Fibroblast of villous mesenchyme (primary cell): ENCODE measurements at regions not wholly inside any gene's neighbourhood (a gene's known extent, or its start where the extent isn't known, plus 50 kb on each side); places are given as distances from the start of the nearest gene placed in this dataset.

Experiments used
- DNase-seq: peaks from one replicate; pipeline ENCODE4 v3.0.0-alpha.2; 2010; ENCODE audit warnings: low read depth
- H3K4me3 ChIP-seq: 2 replicates; pipeline ENCODE4 v1.5.1; 2011; ENCODE audit warnings: low read depth, mild to moderate bottlenecking, low read length
- TF ChIP-seq, protein P1 (sequence below): IDR thresholded peaks from 2 replicates; pipeline ENCODE4 v1.5.1; 2012; ENCODE audit warnings: low read depth, mild to moderate bottlenecking, low read length; ENCODE audit not compliant: insufficient read depth

DNA sequence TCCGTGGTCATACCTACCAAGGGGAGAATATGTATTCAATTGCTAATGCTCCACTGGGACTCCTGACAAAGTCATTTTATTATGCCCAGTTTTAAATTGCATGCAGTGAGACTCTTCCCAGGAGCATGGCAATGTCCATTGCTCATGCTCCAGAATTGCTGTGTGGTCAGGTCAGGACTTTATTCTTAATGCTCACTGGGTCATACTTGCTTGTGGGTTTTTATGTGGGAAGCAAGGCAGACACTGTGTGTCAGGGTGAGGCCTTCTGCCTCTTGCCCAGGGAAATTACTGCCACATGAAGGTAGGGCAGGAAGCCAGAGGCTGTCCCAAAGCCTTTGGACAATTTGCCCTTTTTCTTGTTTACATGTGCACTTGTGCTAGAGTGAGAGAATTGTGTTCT lies 164.6 kb upstream of the MEF2C start:
- TF ChIP-seq, protein P1, sequence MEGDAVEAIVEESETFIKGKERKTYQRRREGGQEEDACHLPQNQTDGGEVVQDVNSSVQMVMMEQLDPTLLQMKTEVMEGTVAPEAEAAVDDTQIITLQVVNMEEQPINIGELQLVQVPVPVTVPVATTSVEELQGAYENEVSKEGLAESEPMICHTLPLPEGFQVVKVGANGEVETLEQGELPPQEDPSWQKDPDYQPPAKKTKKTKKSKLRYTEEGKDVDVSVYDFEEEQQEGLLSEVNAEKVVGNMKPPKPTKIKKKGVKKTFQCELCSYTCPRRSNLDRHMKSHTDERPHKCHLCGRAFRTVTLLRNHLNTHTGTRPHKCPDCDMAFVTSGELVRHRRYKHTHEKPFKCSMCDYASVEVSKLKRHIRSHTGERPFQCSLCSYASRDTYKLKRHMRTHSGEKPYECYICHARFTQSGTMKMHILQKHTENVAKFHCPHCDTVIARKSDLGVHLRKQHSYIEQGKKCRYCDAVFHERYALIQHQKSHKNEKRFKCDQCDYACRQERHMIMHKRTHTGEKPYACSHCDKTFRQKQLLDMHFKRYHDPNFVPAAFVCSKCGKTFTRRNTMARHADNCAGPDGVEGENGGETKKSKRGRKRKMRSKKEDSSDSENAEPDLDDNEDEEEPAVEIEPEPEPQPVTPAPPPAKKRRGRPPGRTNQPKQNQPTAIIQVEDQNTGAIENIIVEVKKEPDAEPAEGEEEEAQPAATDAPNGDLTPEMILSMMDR = no peak
- no peak for DNase-seq
- no peak overlapping the region for H3K4me3 ChIP-seq

DNA sequence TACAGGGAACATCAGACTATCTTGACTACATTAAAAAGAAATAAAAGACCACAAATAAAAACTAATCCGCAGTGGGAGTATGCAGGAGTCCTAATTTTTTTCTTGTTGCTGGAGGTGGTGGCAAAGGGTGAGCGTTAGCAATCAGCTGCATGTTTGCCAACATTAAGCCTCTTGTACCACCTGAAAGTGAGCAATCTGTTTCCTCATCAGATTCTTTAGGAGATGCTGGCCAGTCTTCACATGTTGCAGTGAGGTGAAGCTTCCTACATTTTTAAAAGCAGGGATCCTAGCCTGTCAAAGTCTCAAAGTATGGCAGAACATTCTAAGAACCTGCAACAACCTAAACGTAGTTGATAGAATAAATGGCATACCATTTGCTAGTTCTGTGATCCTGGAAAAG lies 162.2 kb upstream of the MEF2C start:
- TF ChIP-seq, protein P1 = no peak
- no peak for DNase-seq
- H3K4me3 ChIP-seq = no peak overlapping the region

DNA sequence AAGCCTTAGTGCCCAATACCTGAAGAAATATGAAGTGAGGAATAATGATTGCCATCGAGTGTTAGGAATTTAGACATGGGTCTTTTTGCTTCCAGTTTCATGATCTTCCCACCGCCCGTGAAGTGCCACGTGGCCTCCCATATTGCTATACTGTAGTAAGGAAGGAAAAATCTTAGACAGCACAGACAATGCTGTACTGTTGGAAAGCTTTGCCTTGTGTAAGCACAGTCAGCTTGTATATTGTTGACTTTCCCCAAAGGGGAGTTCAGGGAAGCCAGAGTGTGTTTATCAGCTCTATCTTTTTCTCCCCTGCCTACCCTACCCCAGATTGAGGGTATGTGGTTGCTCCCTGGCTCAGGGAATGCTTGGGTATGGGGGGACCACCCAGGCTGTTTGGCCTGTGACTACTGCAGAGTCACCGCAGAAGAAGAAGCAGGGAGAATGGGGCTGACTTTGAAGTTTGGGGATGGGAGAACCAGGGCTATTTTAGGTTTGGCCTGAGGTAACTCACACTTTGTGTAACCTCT lies 161.8 kb upstream of the MEF2C start:
- DNase-seq = no peak
- TF ChIP-seq, protein P1 = no peak
- H3K4me3 ChIP-seq = no peak overlapping the region

DNA sequence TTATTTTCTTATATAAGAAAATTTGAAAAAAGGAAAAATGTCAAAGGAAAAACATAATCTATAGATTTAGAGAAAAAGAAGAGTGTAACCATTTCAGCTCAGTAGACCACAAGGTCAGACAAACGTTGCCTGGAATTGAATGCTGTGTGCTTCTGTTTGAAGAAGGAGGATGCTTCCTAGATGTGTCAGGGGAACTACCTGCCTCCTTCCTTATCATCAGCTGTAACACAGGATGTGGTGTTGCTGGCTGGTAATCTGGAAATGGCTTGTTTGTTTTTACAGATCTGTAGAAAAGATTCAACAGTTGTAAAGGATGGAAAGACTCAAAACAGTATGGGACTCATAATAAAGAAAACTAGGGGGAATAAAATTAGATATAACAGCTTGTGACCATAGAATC lies 160.7 kb upstream of the MEF2C start:
- DNase-seq = no peak
- TF ChIP-seq, protein P1 = no peak
- no peak overlapping the region for H3K4me3 ChIP-seq

DNA sequence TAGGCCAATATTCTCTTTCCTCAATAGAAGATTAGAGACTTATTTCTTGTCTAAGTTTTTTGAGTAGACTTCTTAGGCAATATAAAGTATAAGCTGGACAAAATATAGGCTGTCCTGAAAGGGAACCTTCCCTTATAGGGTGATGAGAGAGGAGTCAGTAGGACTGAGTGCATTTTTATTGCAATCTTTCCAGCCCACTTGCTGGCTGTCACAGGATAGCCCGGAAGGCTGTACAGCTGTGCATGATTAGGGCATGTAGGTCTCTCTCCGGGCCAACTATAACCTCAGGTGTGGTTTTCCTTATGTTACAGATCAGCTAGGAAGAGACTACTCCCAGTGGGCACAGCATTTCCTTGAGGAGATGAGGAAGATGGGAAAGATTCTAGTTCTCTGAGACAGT lies 159.8 kb upstream of the MEF2C start:
- no peak for DNase-seq
- TF ChIP-seq, protein P1 = no peak
- no peak overlapping the region for H3K4me3 ChIP-seq

DNA sequence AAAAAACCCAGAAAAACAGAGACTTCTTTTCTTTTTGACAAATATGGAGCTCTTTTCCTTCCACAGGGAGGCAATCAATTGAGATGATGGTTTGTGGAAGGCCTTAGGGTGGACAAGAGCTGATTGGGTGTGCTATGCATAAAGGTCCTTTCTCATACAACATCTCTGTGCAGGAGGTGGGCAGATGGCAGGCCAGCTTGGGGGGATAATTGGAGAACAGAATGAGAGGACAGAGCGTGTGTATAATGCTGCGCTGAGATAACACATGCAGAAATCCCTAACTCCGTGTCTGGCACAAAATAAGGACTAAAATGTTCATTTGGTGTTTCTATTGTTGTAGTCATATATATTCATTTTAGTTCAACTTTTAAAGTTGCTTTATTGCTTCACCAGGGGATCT lies 159.0 kb upstream of the MEF2C start:
- H3K4me3 ChIP-seq = no peak overlapping the region
- no peak for DNase-seq
- TF ChIP-seq, protein P1 = no peak

DNA sequence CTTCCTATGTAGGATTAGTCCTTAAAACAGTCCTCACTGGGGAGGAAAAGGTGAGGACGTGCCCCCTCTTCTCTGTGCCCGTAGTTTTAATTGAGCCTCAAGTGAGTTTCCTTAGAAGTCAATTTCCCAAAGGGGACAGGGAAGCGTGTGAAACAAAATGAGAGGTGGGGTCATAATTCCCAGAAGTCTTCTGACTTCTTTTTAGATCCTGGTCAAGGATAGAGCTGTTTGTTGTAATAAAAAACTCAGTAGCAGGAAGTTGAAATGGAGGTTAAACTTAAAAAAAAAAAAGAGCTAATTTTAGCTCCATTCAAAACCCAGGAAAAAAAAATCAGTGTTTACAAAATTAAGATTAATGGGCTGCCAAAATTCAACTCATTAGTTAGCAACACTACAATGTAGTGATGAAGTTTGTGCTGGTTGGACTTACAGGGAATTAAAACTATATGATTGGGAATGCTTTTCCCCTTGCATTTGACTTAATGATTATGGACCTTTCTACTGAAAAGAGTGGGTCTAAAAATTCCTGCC lies 158.3 kb upstream of the MEF2C start:
- no peak overlapping the region for H3K4me3 ChIP-seq
- TF ChIP-seq, protein P1 = no peak
- DNase-seq = no peak
